SK-N-SH treated with all-trans-retinoic acid at 6 μM for 48 hours (cell line): ENCODE measurements at regions not wholly inside any gene's neighbourhood (a gene's known extent, or its start where the extent isn't known, plus 50 kb on each side); places are given as distances from the start of the nearest gene placed in this dataset.

ENCODE experiments used
- ARNTL ChIP-seq: fragments of 450-650 bp; formaldehyde crosslinking; IDR thresholded peaks from 2 replicates; pipeline ENCODE4 v1.5.0; 2020; ENCODE audit warnings: low read depth, mild to moderate bottlenecking, moderate library complexity, borderline replicate concordance
- CREB5 ChIP-seq: fragments of 250-450 bp; sonication (Bioruptor Pico); IDR thresholded peaks from 2 replicates; pipeline ENCODE4 v1.5.1; 2020; ENCODE audit warnings: low read depth, mild to moderate bottlenecking, moderate library complexity
- CSDC2 ChIP-seq: fragments of 250-450 bp; sonication (Bioruptor Pico); IDR thresholded peaks from 2 replicates; pipeline ENCODE4 v1.5.0; 2020; ENCODE audit warnings: mild to moderate bottlenecking, moderate library complexity
- ESRRG ChIP-seq: fragments of 250-450 bp; sonication (Bioruptor Pico); IDR thresholded peaks from 2 replicates; pipeline ENCODE4 v1.6.1; 2021; ENCODE audit warnings: mild to moderate bottlenecking
- PPARA ChIP-seq: fragments of 250-450 bp; sonication (Bioruptor Pico); IDR thresholded peaks from 2 replicates; pipeline ENCODE4 v1.5.0; 2020; ENCODE audit warnings: mild to moderate bottlenecking, borderline replicate concordance
- TCF4 ChIP-seq: fragments of 250-450 bp; sonication (Bioruptor Pico); IDR thresholded peaks from 2 replicates; pipeline ENCODE4 v1.8.0; 2021; ENCODE audit warnings: mild to moderate bottlenecking, moderate library complexity, borderline replicate concordance
- TOX ChIP-seq: fragments of 250-450 bp; sonication (Bioruptor Pico); IDR thresholded peaks from 2 replicates; pipeline ENCODE4 v1.8.0; 2021; ENCODE audit warnings: mild to moderate bottlenecking, moderate library complexity, borderline replicate concordance
- TSHZ2 ChIP-seq: fragments of 250-450 bp; sonication (Bioruptor Pico); IDR thresholded peaks from 2 replicates; pipeline ENCODE4 v1.5.0; 2020; ENCODE audit warnings: mild to moderate bottlenecking, moderate library complexity
- ZC3H10 ChIP-seq: fragments of 250-450 bp; sonication (Bioruptor Pico); IDR thresholded peaks from 2 replicates; pipeline ENCODE4 v1.5.1; 2021; ENCODE audit warnings: mild to moderate bottlenecking, moderate library complexity
- ZFP3 ChIP-seq: fragments of 250-450 bp; sonication (Bioruptor Pico); IDR thresholded peaks from 2 replicates; pipeline ENCODE4 v1.5.0; 2020; ENCODE audit warnings: mild to moderate bottlenecking, moderate library complexity
- ZFP30 ChIP-seq: fragments of 450-650 bp; formaldehyde crosslinking; IDR thresholded peaks from 2 replicates; pipeline ENCODE4 v1.5.0; 2022; ENCODE audit warnings: mild to moderate bottlenecking, moderate library complexity
- ZNF565 ChIP-seq: fragments of 450-650 bp; formaldehyde crosslinking; conservative IDR thresholded peaks from 2 replicates; pipeline ENCODE4 v1.5.0; 2020; ENCODE audit warnings: low read depth, mild to moderate bottlenecking, moderate library complexity

- no peak for TF ChIP-seq PPARA
- TF ChIP-seq TOX (CRISPR knock-in tag), result no peak
- TF ChIP-seq ESRRG, result no peak
- no peak for TF ChIP-seq ARNTL (CRISPR knock-in tag)
- no peak for TF ChIP-seq TSHZ2 (CRISPR knock-in tag)
- TF ChIP-seq CREB5, result no peak
- no peak for TF ChIP-seq TCF4 (CRISPR knock-in tag)
- no peak for TF ChIP-seq ZNF565 (CRISPR knock-in tag)
- no peak for TF ChIP-seq ZFP30 (CRISPR knock-in tag)
- TF ChIP-seq CSDC2 (CRISPR knock-in tag), result no peak
- TF ChIP-seq ZFP3 (CRISPR knock-in tag), result no peak
- TF ChIP-seq ZC3H10, result no peak
Measured at GRCh38 chr5:3329427-3329826, 266.2 kb upstream of the IRX1 start.
